ENCODE measurements at regions not wholly inside any gene's neighbourhood (a gene's known extent, or its start where the extent isn't known, plus 50 kb on each side); places are given as distances from the start of the nearest gene placed in this dataset.

- DNase-seq (ENCODE audit: low spot score in 2 of 2), result no peak
- Histone ChIP-seq H3K36me3 (no peaks in the 10 kb centered on the region), H3K27ac (no peak overlapping the region), H3K9me3 (no peaks in the 10 kb centered on the region), H3K4me3 (no peak overlapping the region), H3K27me3 (no peaks in the 10 kb centered on the region), H3K4me1 (no peaks in the 10 kb centered on the region)
- intact Hi-C loops (cut with DNase I; ENCODE audit: low total_unique reads), result no loop called here
- TF ChIP-seq POLR2A (IDR thresholded peaks at IDR 0.05) (no peak), CTCF (IDR thresholded peaks at IDR 0.05) (no peak), POLR2AphosphoS5 (IDR thresholded peaks at IDR 0.05) (no peak)
Measured at GRCh38 chr20:56940466-56940865, 311.4 kb downstream of the TFAP2C start.

GRCh38 chr20:56941101-56941686 is 312.1 kb downstream of the TFAP2C start:
- Histone ChIP-seq H3K36me3 (no peaks in the 10 kb centered on the region), H3K9me3 (no peaks in the 10 kb centered on the region), H3K27ac (no peak overlapping the region), H3K4me1 (no peaks in the 10 kb centered on the region), H3K27me3 (no peaks in the 10 kb centered on the region), H3K4me3 (no peak overlapping the region)
- TF ChIP-seq POLR2AphosphoS5 (IDR thresholded peaks at IDR 0.05), result no peak
- no peak for TF ChIP-seq CTCF (IDR thresholded peaks at IDR 0.05)
- no peak for TF ChIP-seq POLR2A (IDR thresholded peaks at IDR 0.05)
- DNase-seq (ENCODE audit: low spot score in 2 of 2), result no peak
- intact Hi-C loops (cut with DNase I; ENCODE audit: low total_unique reads), result no loop called here

- Histone ChIP-seq H3K36me3 (no peaks in the 10 kb centered on the region), H3K27ac (no peak overlapping the region), H3K27me3 (no peaks in the 10 kb centered on the region), H3K4me1 (no peaks in the 10 kb centered on the region), H3K4me3 (no peak overlapping the region), H3K9me3 (no peaks in the 10 kb centered on the region)
- DNase-seq (ENCODE audit: low spot score in 2 of 2), result no peak
- TF ChIP-seq POLR2A (IDR thresholded peaks at IDR 0.05) (no peak), CTCF (IDR thresholded peaks at IDR 0.05) (no peak), POLR2AphosphoS5 (IDR thresholded peaks at IDR 0.05) (no peak)
- intact Hi-C loops (cut with DNase I; ENCODE audit: low total_unique reads), result no loop called here
Measured at GRCh38 chr20:56943946-56944945, 315.1 kb downstream of the TFAP2C start.

- TF ChIP-seq CTCF (IDR thresholded peaks at IDR 0.05) (no peak), POLR2AphosphoS5 (IDR thresholded peaks at IDR 0.05) (no peak), POLR2A (IDR thresholded peaks at IDR 0.05) (no peak)
- no peak overlapping the region for H3K27ac ChIP-seq
- no peaks in the 10 kb centered on the region for H3K36me3 ChIP-seq
- H3K9me3 ChIP-seq, result no peaks in the 10 kb centered on the region
- no peak overlapping the region for H3K4me3 ChIP-seq
- no peak for DNase-seq (ENCODE audit: low spot score in 2 of 2)
- no peaks in the 10 kb centered on the region for H3K27me3 ChIP-seq
- intact Hi-C loops (cut with DNase I; ENCODE audit: low total_unique reads), result no loop called here
- H3K4me1 ChIP-seq, result no peaks in the 10 kb centered on the region
Measured at GRCh38 chr20:56945057-56945456, 316.0 kb downstream of the TFAP2C start.

GRCh38 chr20:56945901-56946300 is 316.8 kb downstream of the TFAP2C start:
- intact Hi-C loops (cut with DNase I; ENCODE audit: low total_unique reads), result no loop called here
- H3K27me3 ChIP-seq, result no peaks in the 10 kb centered on the region
- H3K4me3 ChIP-seq, result no peak overlapping the region
- no peaks in the 10 kb centered on the region for H3K36me3 ChIP-seq
- no peaks in the 10 kb centered on the region for H3K9me3 ChIP-seq
- TF ChIP-seq POLR2A (IDR thresholded peaks at IDR 0.05), result no peak
- no peak for TF ChIP-seq CTCF (IDR thresholded peaks at IDR 0.05)
- no peaks in the 10 kb centered on the region for H3K4me1 ChIP-seq
- DNase-seq (ENCODE audit: low spot score in 2 of 2), result no peak
- no peak overlapping the region for H3K27ac ChIP-seq
